HG03439 (cell line): ENCODE measurements at regions not wholly inside any gene's neighbourhood (a gene's known extent, or its start where the extent isn't known, plus 50 kb on each side); places are given as distances from the start of the nearest gene placed in this dataset.
A peak's percentile ranks its signal among the peaks of the same experiment; 100 is the strongest.
"Not testable (repeated sequence)": the region's sequence is repeated elsewhere in the genome, so short reads cannot be mapped to it uniquely, and the experiment has no call there.

Experiments
- ATAC-seq: cut with Tn5 transposase; IDR thresholded peaks from one replicate; pipeline ENCODE4 v1.9.1; 2021; ENCODE audit warnings: mild to moderate bottlenecking, moderate library complexity; ENCODE audit not compliant: unreplicated experiment

GRCh38 chr2:37569131-37569823 lies 102.2 kb downstream of the CDC42EP3 start:
- ATAC-seq: no peak

DNA sequence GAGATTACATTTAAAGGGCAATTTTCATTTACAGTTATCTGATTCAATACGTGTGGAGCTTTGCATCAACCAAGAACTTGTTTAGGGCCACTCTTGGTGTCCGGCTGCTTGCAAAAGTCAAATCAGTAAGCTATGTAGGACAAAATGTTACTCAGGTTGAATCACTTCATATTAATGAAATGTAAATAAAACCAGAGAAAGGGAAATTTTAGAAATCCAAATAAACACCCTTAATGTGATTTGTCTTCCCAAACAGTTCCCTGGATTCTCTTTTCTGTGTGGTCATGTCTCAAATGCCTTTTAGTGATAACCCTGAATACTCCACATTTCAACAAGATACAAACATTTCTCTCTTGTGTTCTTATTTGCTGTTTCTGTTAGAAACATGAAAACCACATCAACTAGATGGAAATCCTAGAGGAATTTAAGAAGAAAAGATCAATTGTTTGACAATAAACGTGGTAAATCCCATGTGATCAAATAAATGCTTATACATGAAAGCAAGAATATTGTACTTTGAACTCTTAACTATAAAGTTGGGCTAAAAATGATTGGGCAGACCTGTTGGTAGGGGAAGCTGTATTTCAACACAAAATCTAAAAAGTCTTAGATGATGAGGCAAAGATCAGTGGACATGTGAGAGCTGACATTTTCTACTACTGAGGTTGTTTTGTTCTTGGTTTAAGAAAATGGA lies 101.3 kb downstream of the CDC42EP3 start:
- no peak for ATAC-seq

DNA sequence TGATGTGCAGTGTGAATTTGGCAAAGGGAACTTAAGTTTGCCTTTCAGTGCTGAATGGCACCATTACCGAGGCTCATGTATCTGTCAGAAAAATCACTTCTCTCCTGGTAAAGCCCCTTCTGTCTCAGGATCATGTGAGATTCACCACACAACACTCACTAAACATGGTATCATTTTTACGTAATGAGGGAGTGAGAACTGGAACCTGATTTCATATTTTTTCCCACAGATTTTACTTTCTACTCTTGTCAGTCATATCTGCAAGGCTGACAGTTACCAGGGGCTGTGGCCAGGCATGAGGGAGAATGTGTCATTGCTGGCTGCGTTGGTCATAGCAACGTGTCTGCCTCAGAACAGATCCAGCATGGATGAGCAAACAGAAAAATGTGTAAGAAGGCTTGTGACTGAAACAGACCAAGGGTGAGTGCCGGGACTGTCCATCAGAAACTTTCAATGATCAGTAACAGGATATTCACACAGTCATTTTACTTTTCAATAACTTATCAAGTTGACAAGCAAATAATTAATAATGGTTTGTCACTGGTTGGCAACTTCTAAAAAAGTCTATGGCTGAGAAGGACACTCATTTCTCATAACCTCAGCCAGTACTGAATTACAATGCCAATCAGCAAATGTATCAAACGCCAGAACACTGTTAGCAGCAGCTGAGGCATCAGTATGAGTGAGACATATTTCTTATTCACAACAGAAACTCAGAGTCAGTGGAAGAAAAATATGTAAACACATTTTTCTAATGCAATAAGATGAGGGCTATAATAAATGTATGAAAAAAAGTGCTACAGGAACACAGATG lies 100.5 kb downstream of the CDC42EP3 start:
- peak; percentile 83 for ATAC-seq

DNA sequence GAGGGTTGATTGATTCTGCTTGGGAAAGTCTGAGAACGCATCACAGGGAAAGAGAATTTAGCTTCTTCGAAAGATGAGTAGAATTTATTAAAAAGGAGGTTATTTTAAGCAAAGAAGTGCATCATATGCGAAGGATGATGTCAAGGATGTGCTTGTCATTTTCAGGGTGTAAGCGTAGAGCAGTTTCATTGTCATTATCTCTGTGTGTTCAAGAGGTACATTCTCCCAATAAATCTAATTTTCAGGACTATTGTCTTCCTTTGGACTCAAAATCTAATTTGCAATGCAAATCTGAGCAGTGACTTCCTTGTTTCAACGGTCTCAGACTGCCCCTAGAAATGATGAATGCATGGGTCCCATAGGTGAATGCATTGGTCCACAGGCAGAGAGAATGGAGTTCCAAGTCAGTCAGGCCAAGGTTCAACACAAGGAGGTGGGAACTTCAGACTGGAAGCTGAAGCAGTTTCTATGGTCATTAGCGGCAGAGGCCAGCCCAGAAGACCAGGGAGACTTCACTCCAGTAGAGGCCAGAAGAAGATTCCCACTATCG lies 99.8 kb downstream of the CDC42EP3 start:
- no peak for ATAC-seq

- peak; percentile 47 for ATAC-seq
Measured at GRCh38 chr2:37573451-37574388, 97.7 kb downstream of the CDC42EP3 start.

- ATAC-seq: no peak
Measured at GRCh38 chr2:37575780-37576179, 95.7 kb downstream of the CDC42EP3 start.

GRCh38 chr2:37576194-37576593 lies 95.2 kb downstream of the CDC42EP3 start:
- ATAC-seq: not testable (repeated sequence)

DNA sequence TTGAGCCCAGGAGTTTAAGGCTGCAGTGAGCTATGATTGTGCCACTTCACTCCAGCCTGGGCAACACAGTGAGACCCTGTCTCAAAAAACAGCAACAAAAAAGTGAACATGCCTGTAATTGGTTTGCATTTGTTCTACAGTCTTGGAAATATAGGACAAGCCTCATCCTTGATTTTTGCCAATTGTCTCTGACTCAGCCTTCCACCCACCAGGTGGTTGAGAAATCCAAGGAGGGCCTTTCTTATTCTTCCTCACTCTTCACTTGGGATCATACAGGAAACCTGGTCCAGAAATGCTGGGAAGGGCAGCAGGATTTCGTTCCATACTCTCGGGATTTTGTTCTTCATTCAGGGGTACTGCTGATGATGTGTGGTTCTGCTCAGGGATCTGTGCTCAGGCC lies 94.6 kb downstream of the CDC42EP3 start:
- no peak for ATAC-seq

DNA sequence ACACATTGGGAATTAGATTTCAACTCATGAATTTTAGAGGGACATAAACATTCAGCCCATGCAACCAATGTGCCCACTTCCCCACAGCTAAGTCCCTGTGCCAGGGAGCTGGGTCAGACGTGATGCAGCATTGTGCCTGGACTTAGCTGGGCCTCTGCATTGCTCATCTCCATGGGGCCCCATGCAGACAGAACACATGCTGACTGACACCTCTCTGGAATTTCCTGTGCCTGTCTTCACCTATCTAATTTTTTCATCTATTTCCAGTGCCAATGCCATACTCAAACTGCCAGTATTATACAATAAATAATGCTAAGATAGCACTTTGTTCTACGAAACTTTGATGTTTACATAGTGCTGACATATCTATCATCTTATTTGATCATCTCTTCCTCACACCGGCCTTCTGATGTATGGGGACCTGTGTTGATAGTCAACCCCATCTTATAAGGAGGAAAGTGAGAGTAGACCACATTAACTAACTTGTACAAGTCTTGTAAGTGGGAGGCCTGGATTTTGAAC lies 92.2 kb downstream of the CDC42EP3 start:
- ATAC-seq: no peak

GRCh38 chr2:37579949-37580348 lies 91.5 kb downstream of the CDC42EP3 start:
- ATAC-seq: not testable (repeated sequence)

DNA sequence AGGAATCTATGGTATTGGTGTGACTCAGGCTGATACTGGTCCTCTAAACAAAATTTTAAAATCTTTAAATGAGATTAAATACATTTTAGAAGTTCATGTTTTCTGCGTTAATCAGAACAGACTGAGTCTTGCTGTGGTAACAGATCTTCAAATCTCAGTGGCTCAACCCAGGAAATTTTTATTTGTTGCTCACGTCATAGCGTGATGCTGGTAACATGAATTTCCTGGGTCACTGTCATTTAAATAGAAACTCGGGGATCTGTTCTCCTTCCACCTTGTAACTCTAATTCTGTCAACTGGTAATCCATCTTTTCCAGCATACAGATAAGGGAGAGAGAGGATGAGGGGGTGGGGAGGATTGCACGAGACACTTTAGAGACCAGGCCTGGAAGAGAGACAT lies 90.0 kb downstream of the CDC42EP3 start:
- no peak for ATAC-seq

DNA sequence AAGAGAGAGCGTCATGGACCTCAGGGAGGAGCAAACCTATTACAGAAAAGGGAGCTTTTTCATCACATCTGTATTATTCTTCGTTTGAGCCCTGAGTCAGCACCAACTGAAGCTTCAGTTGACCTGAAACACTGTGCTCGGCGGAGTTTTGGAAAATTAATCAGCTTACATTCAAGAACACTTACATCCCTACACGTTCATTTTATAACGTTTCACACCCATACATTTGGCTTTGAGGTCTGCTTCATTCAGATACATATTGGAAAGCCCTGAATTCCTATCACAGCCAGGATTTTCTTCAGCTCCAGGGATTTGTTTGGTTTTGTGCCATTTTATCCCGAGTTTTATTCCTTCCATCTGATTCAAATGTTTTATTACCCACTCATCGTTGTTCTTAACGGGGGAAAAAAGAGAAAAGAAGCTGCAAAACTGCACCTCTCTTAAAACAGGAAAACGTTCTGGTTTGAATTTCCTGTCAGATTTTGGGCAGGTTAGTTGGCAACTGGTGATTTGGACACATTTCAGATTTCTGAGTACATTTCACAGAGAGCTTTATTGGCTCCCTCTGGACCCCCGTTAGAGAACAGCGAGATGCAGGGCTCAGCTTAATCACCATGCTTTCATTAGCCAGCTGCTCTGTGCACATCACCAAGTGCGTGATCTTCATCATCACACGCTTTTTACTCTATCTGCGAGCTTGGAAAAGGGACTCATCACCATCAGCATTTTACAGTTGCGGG lies 88.8 kb downstream of the CDC42EP3 start:
- no peak for ATAC-seq

DNA sequence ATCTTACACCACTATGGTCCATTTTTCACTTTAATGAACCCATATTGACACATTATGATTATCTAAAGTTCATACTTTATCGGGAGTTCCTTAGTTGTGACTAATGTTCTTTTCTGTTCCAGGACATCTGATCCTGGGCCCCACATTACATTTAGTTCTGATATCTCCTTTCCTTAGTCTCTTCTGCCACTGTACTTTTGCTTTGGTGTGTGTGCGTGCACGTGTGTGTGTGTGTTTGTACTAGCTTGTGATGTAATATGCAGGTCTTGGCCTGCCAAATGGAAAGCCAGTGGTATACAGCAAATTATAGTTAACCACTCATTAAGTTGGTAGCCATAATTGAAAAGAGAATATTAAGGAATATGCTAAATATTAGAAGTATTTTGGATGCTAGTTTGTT lies 88.0 kb downstream of the CDC42EP3 start:
- ATAC-seq: no peak

GRCh38 chr2:37583867-37584266 lies 87.6 kb downstream of the CDC42EP3 start:
- ATAC-seq: no peak

DNA sequence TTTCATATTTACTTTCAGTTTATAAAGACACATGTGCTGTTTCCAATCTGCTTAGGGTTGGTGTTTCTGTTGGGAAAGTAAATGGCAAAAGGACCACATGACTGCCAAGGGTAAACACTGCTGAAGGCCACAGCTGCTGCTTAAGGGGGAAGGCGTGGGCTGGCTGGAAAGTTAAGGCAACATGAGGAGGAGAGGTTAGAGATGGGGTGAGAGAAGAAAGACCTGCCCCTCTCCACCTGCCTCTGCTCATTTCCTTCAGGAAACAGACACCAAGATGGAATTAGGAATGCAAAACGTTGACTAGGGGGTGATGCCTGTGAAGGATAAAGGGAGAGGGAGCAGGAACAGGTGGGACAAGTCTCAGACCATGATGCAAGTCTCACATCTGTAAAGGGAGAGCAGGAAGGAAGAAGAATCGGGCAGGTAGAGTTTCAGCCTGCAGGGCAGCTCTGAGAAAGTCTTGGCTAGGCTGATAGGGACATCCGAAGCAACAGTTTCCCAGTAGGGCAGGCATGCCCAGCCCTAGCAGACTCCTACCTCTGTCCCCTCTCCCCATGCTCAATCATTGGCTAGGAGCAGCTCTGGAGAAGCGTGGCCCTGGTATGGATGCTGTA lies 86.0 kb downstream of the CDC42EP3 start:
- ATAC-seq: peak; percentile 40

DNA sequence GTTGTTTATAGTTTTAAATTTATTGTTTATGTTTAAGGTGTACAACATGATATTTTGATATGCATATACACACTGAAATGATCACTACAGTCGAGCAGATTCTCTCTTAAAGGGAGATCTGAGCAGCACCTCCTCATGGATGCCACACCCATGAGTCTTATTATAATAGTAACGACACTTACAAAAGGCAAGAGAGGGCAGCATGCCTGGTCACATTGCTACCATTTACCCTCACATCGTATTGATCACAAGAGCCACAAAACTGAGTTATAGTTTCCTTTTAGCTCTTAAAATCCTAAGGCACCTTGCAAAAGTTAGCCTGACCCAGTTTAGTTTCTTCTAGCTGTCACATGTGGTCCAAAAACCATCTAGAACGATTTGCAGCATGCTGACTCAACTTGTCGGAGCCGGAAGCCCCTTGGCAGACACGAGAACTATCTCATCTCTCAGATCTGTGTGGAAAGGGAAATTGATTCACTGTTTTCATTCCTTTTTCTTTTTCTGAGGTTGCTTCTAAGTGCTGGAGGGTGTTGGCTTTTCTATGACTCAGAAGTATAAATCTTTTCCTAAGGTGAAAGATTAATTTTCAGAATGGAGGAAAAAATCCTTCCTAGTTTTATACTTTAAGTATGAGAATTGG lies 85.3 kb downstream of the CDC42EP3 start:
- ATAC-seq: peak; percentile 36

- no peak for ATAC-seq
Measured at GRCh38 chr2:37586663-37587317, 84.7 kb downstream of the CDC42EP3 start.

- no peak for ATAC-seq
Measured at GRCh38 chr2:37587817-37588216, 83.6 kb downstream of the CDC42EP3 start.
